OCI-LY1 (cell line): ENCODE measurements at regions not wholly inside any gene's neighbourhood (a gene's known extent, or its start where the extent isn't known, plus 50 kb on each side); places are given as distances from the start of the nearest gene placed in this dataset.

Source experiments
- CTCF ChIP-seq: fragments of 200-600 bp; sonication (generic), shearing (Covaris generic); IDR thresholded peaks from 2 replicates; pipeline ENCODE4 v1.5.1; 2017; ENCODE audit warnings: mild to moderate bottlenecking, antibody characterized with exemption, low read length, moderate library complexity, mixed read lengths
- EZH2 ChIP-seq: fragments of 200-600 bp; sonication (generic), shearing (Covaris generic); IDR thresholded peaks from 2 replicates; pipeline ENCODE4 v1.8.0; 2017; ENCODE audit warnings: borderline replicate concordance, mixed run types, mild to moderate bottlenecking, antibody characterized with exemption, low read length, moderate library complexity, mixed read lengths

GRCh38 chr4:138039010-138039409 lies 203.1 kb downstream of the SLC7A11 start:
- TF ChIP-seq CTCF (no peak), EZH2 (no peak)
